ENCODE measurements at regions not wholly inside any gene's neighbourhood (a gene's known extent, or its start where the extent isn't known, plus 50 kb on each side); places are given as distances from the start of the nearest gene placed in this dataset.

- DNase-seq = no peak
Measured at GRCh38 chr5:96058084-96058483, 96.4 kb upstream of the ELL2 start.

GRCh38 chr5:96054311-96055030 lies 92.8 kb upstream of the ELL2 start:
- DNase-seq = no peak

GRCh38 chr5:96053063-96053735 lies 91.5 kb upstream of the ELL2 start:
- no peak for DNase-seq

GRCh38 chr5:96052374-96052773 lies 90.7 kb upstream of the ELL2 start:
- DNase-seq = no peak

- DNase-seq = no peak
Measured at GRCh38 chr5:96051401-96051830, 89.8 kb upstream of the ELL2 start.

GRCh38 chr5:96050273-96050880 lies 88.7 kb upstream of the ELL2 start:
- no peak for DNase-seq

- no peak for DNase-seq
Measured at GRCh38 chr5:96049398-96050272, 88.0 kb upstream of the ELL2 start.

GRCh38 chr5:96048763-96049162 lies 87.1 kb upstream of the ELL2 start:
- DNase-seq = no peak

- DNase-seq = no peak
Measured at GRCh38 chr5:96045888-96046287, 84.2 kb upstream of the ELL2 start.

GRCh38 chr5:96043446-96043845 lies 81.8 kb upstream of the ELL2 start:
- DNase-seq = no peak

- DNase-seq = no peak
Measured at GRCh38 chr5:96037128-96037527, 75.5 kb upstream of the ELL2 start.

GRCh38 chr5:96036301-96036700 lies 74.7 kb upstream of the ELL2 start:
- DNase-seq = no peak

- DNase-seq = peak; percentile 29
Measured at GRCh38 chr5:96035796-96036195, 74.1 kb upstream of the ELL2 start.

GRCh38 chr5:96033116-96033515 lies 71.5 kb upstream of the ELL2 start:
- no peak for DNase-seq

- DNase-seq = no peak
Measured at GRCh38 chr5:96031811-96032261, 70.2 kb upstream of the ELL2 start.

- no peak for DNase-seq
Measured at GRCh38 chr5:96031180-96031579, 69.5 kb upstream of the ELL2 start.

- DNase-seq = no peak
Measured at GRCh38 chr5:96026406-96027041, 64.9 kb upstream of the ELL2 start.

GRCh38 chr5:96024683-96025475 lies 63.2 kb upstream of the ELL2 start:
- DNase-seq = no peak

GRCh38 chr5:96023518-96023917 lies 61.9 kb upstream of the ELL2 start:
- DNase-seq = no peak

GRCh38 chr5:96022971-96023370 lies 61.3 kb upstream of the ELL2 start:
- no peak for DNase-seq

- DNase-seq = no peak
Measured at GRCh38 chr5:96017951-96018350, 56.3 kb upstream of the ELL2 start.

GRCh38 chr5:96016216-96016615 lies 54.6 kb upstream of the ELL2 start:
- no peak for DNase-seq
